OCI-LY1 (cell line): ENCODE measurements at regions not wholly inside any gene's neighbourhood (a gene's known extent, or its start where the extent isn't known, plus 50 kb on each side); places are given as distances from the start of the nearest gene placed in this dataset.

Source experiments
- H2AFZ ChIP-seq: fragments of 200-600 bp; sonication (generic), shearing (Covaris generic); 2 replicates; pipeline ENCODE4 v1.6.0; 2014; ENCODE audit warnings: antibody characterized with exemption, mild to moderate bottlenecking, low read length
- H3F3A ChIP-seq: fragments of 200-600 bp; sonication (generic), shearing (Covaris generic); 2 replicates; pipeline ENCODE4 v1.6.0; 2014; ENCODE audit warnings: mild to moderate bottlenecking, antibody characterized with exemption, low read length, moderate library complexity; ENCODE audit not compliant: insufficient read depth
- H3K27ac ChIP-seq: fragments of 200-600 bp; sonication (generic); 2 replicates; pipeline ENCODE4 v1.5.1; 2014; ENCODE audit warnings: low read length, mixed run types, mild to moderate bottlenecking, low read depth; ENCODE audit not compliant: poor library complexity, severe bottlenecking
- H3K27me3 ChIP-seq: fragments of 200-600 bp; sonication (generic); 2 replicates; pipeline ENCODE4 v1.6.0; 2014; ENCODE audit warnings: antibody characterized with exemption, mild to moderate bottlenecking, low read length, moderate library complexity; ENCODE audit not compliant: insufficient read depth
- H3K36me3 ChIP-seq: fragments of 200-600 bp; sonication (generic); 2 replicates; pipeline ENCODE4 v1.6.1; 2014; ENCODE audit warnings: mild to moderate bottlenecking, antibody characterized with exemption, low read length, moderate library complexity, mixed read lengths; ENCODE audit not compliant: insufficient read depth
- H3K4me1 ChIP-seq: fragments of 200-600 bp; sonication (generic); 2 replicates; pipeline ENCODE4 v1.5.1; 2014; ENCODE audit warnings: mild to moderate bottlenecking, low read length, moderate library complexity; ENCODE audit not compliant: insufficient read depth, severe bottlenecking
- H3K4me2 ChIP-seq: fragments of 200-600 bp; sonication (generic), shearing (Covaris generic); 2 replicates; pipeline ENCODE4 v1.6.1; 2014; ENCODE audit warnings: low read length
- H3K4me3 ChIP-seq: fragments of 200-600 bp; sonication (generic); 2 replicates; pipeline ENCODE4 v1.5.1; 2014; ENCODE audit warnings: low read length, low read depth, mild to moderate bottlenecking, mixed read lengths; ENCODE audit not compliant: poor library complexity, severe bottlenecking
- H3K79me2 ChIP-seq: fragments of 200-600 bp; shearing (Covaris generic); 2 replicates; pipeline ENCODE4 v1.6.1; 2016; ENCODE audit warnings: mixed run types, low read length, mixed read lengths; ENCODE audit not compliant: insufficient read depth
- H3K9ac ChIP-seq: fragments of 200-600 bp; sonication (generic), shearing (Covaris generic); 2 replicates; pipeline ENCODE4 v1.6.1; 2014; ENCODE audit warnings: mild to moderate bottlenecking, low read length, mixed read lengths
- H3K9me2 ChIP-seq: fragments of 200-600 bp; sonication (generic), shearing (Covaris generic); 2 replicates; pipeline ENCODE4 v1.6.1; 2014; ENCODE audit warnings: low read depth, mild to moderate bottlenecking, low read length, mixed read lengths
- H3K9me3 ChIP-seq: fragments of 200-600 bp; shearing (Covaris generic); 2 replicates; pipeline ENCODE4 v1.6.1; 2014; ENCODE audit warnings: low read length, mixed read lengths
- H4K20me1 ChIP-seq: fragments of 200-600 bp; sonication (generic), shearing (Covaris generic); 2 replicates; pipeline ENCODE4 v1.6.0; 2016; ENCODE audit warnings: mild to moderate bottlenecking, low read length; ENCODE audit not compliant: insufficient read depth
- EZH2 ChIP-seq: fragments of 200-600 bp; sonication (generic), shearing (Covaris generic); IDR thresholded peaks from 2 replicates; pipeline ENCODE4 v1.8.0; 2017; ENCODE audit warnings: borderline replicate concordance, mixed run types, mild to moderate bottlenecking, antibody characterized with exemption, low read length, moderate library complexity, mixed read lengths
- TF ChIP-seq, protein P1 (sequence below): fragments of 200-600 bp; sonication (generic), shearing (Covaris generic); IDR thresholded peaks from 2 replicates; pipeline ENCODE4 v1.5.1; 2017; ENCODE audit warnings: mild to moderate bottlenecking, antibody characterized with exemption, low read length, moderate library complexity, mixed read lengths

DNA sequence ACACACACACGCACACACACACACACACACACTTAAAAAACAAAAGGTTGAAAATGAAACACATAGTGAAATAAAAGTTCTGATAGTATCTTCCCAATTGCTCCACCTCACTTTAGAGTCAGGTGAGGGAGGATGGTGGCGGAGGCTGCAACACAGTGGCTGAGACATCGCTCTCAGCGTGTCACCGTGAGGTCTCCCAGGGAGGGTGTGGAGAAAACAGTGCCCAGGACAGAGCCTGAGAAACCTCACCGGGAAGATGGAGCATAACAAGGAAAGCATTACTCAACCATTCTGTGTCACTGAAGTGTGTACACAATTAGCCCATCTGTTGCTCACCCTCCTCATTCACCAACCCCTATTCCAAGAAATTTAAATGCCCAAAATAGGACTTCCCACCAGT is 111.4 kb upstream of the USP29 start:
- H3K9me2 ChIP-seq = no peaks in the 10 kb centered on the region
- H3F3A ChIP-seq = no peaks in the 10 kb centered on the region
- H3K4me1 ChIP-seq = no peaks in the 10 kb centered on the region
- no peaks in the 10 kb centered on the region for H3K36me3 ChIP-seq
- no peak overlapping the region for H3K4me3 ChIP-seq
- H2AFZ ChIP-seq = no peak overlapping the region
- H4K20me1 ChIP-seq = no peaks in the 10 kb centered on the region
- TF ChIP-seq EZH2 = no peak
- TF ChIP-seq, protein P1, sequence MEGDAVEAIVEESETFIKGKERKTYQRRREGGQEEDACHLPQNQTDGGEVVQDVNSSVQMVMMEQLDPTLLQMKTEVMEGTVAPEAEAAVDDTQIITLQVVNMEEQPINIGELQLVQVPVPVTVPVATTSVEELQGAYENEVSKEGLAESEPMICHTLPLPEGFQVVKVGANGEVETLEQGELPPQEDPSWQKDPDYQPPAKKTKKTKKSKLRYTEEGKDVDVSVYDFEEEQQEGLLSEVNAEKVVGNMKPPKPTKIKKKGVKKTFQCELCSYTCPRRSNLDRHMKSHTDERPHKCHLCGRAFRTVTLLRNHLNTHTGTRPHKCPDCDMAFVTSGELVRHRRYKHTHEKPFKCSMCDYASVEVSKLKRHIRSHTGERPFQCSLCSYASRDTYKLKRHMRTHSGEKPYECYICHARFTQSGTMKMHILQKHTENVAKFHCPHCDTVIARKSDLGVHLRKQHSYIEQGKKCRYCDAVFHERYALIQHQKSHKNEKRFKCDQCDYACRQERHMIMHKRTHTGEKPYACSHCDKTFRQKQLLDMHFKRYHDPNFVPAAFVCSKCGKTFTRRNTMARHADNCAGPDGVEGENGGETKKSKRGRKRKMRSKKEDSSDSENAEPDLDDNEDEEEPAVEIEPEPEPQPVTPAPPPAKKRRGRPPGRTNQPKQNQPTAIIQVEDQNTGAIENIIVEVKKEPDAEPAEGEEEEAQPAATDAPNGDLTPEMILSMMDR = no peak
- H3K79me2 ChIP-seq = no peaks in the 10 kb centered on the region
- H3K9ac ChIP-seq = no peak overlapping the region
- H3K27ac ChIP-seq = no peak overlapping the region
- no peak overlapping the region for H3K4me2 ChIP-seq
- no peaks in the 10 kb centered on the region for H3K9me3 ChIP-seq
- H3K27me3 ChIP-seq = no peaks in the 10 kb centered on the region

DNA sequence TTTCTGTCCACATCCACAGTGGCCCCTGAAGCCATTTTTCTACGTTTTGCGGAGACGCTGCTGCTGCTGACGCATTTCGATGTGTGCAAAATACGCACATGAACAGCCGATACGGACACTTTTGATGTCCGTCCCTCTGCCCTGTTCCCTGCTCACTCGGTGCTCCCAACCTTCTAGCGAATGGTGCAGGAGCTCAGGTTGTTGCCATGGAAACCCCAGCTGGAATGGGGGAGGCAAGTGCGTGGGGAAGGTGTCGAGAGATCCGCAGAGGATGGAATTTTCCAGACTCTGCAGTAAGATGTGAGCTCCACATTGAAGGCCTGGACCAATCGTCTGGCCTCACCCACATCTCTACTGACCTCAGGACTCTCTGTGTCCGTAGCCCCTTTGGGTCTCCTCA is 109.2 kb upstream of the USP29 start:
- Histone ChIP-seq H3F3A (no peaks in the 10 kb centered on the region), H3K4me3 (no peak overlapping the region), H3K4me2 (no peak overlapping the region), H3K27me3 (no peaks in the 10 kb centered on the region), H3K79me2 (no peaks in the 10 kb centered on the region), H3K9me3 (no peaks in the 10 kb centered on the region), H2AFZ (no peak overlapping the region), H3K36me3 (no peaks in the 10 kb centered on the region), H3K9me2 (no peaks in the 10 kb centered on the region), H3K9ac (no peak overlapping the region), H4K20me1 (no peaks in the 10 kb centered on the region), H3K27ac (no peak overlapping the region), H3K4me1 (no peaks in the 10 kb centered on the region)
- no peak for TF ChIP-seq EZH2
- TF ChIP-seq, protein P1 = no peak

DNA sequence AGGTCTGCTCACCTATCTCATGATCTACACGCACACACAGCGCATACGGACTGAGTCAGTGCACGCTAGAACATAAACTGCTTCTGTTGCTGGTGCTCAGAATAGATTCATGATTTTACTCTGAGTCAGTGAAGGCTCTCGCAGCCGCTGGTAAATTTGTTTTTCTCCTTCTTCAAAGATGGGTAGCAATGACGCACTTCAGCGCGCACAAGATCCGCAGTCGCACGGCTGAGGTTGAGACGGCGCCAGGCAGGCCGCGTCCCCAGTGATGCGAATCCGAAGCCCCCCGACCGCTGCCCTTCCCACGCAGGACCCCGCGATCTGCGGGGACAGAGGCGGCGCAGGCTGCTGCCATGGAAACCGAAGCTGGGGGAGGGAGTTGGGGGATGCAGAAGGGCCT is 103.7 kb upstream of the USP29 start:
- Histone ChIP-seq H4K20me1 (no peaks in the 10 kb centered on the region), H3K27me3 (no peaks in the 10 kb centered on the region), H3K4me1 (no peaks in the 10 kb centered on the region), H3K4me2 (no peak overlapping the region), H3K79me2 (no peaks in the 10 kb centered on the region), H3K9me3 (no peaks in the 10 kb centered on the region), H3F3A (no peaks in the 10 kb centered on the region), H3K9ac (no peak overlapping the region), H3K4me3 (no peak overlapping the region), H3K27ac (no peak overlapping the region), H3K36me3 (no peaks in the 10 kb centered on the region), H3K9me2 (no peaks in the 10 kb centered on the region), H2AFZ (no peak overlapping the region)
- TF ChIP-seq EZH2 = no peak
- TF ChIP-seq, protein P1 = no peak
